ENCODE measurements at regions not wholly inside any gene's neighbourhood (a gene's known extent, or its start where the extent isn't known, plus 50 kb on each side); places are given as distances from the start of the nearest gene placed in this dataset.

- in situ Hi-C loops (cut with MboI; ENCODE audit: low pct_unique_long_range_greater_than_20kb in 2 of 9, low sequenced_read_pairs in 9 of 9, unreplicated experiment in 9 of 9): no loop called here
- WGBS, 10 experiments: 54 to 100% (median 73%) methylated on average over 1 to 3 of the region's 3 CpGs; no CpG with 5 or more reads in 1 of the 10 experiments
- peaks cover 5 to 9% of the 10 kb centered on the region in 2 donors for H3K4me1 ChIP-seq (replicated peaks in 1 of 2)
- no peak overlapping the region for H3K27ac ChIP-seq
- no peak overlapping the region for H3K4me3 ChIP-seq
- ATAC-seq (replicated peaks in 6 of 8): peak in 4 of 8 experiments; percentile 24 to 78 (median 49)
Measured at GRCh38 chr2:23314687-23315086, 70.3 kb upstream of the KLHL29 start.

DNA sequence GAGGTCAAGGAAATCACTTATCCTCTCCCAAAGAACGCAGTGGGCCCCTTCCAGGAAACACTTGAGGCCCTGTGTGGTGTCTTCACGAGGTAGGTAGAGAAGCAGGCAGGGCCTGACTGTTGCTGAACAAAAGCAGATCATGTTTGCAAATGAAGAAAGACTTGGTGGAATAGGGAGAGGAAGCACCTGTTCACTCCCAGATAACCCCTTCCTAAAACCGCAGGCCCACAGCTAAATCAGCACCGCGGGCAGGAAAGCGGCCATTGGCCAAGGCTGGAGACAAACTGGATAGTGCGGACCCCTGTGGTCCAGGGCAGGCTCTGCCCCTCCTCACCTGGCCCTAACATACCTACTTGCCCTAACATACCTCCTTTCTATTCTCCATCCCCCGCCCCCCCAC, 64.9 kb upstream of the KLHL29 start:
- no peak overlapping the region for H3K27ac ChIP-seq
- in situ Hi-C loops (cut with MboI; ENCODE audit: low pct_unique_long_range_greater_than_20kb in 2 of 9, low sequenced_read_pairs in 9 of 9, unreplicated experiment in 9 of 9): no loop called here
- no peak overlapping the region for H3K4me3 ChIP-seq
- WGBS, 10 experiments: 30 to 100% (median 81%) methylated on average over 1 to 4 of the region's 8 CpGs; no CpG with 5 or more reads in 3 of the 10 experiments
- H3K4me1 ChIP-seq (replicated peaks in 1 of 2): peaks cover 2 to 5% of the 10 kb centered on the region in 2 donors
- ATAC-seq (replicated peaks in 6 of 8): no peak

GRCh38 chr2:23321751-23322150, 63.2 kb upstream of the KLHL29 start:
- in situ Hi-C loops (cut with MboI; ENCODE audit: low pct_unique_long_range_greater_than_20kb in 2 of 9, low sequenced_read_pairs in 9 of 9, unreplicated experiment in 9 of 9): no loop called here
- 86 to 100% (median 94%) methylated on average over 2 to 5 of the region's 5 CpGs; no CpG with 5 or more reads in 3 of the 10 experiments for WGBS, 10 experiments
- no peak overlapping the region for H3K27ac ChIP-seq
- no peak overlapping the region for H3K4me3 ChIP-seq
- H3K4me1 ChIP-seq (replicated peaks in 1 of 2): peaks cover 2 to 4% of the 10 kb centered on the region in 2 donors
- no peak for ATAC-seq (replicated peaks in 6 of 8)

- WGBS, 10 experiments: 0 to 93% (median 75%) methylated on average over 1 to 7 of the region's 7 CpGs; no CpG with 5 or more reads in 2 of the 10 experiments
- in situ Hi-C loops (cut with MboI; ENCODE audit: low pct_unique_long_range_greater_than_20kb in 2 of 9, low sequenced_read_pairs in 9 of 9, unreplicated experiment in 9 of 9): no loop called here
- Histone ChIP-seq H3K4me1 (replicated peaks in 1 of 2) (peaks cover 0 to 2% of the 10 kb centered on the region in 2 donors), H3K27ac (no peak overlapping the region), H3K4me3 (no peak overlapping the region)
- ATAC-seq (replicated peaks in 6 of 8): peak in 2 of 8 experiments; percentile 46 to 85
Measured at GRCh38 chr2:23322567-23323197, 62.3 kb upstream of the KLHL29 start.

GRCh38 chr2:23323198-23323916, 61.6 kb upstream of the KLHL29 start:
- H3K4me1 ChIP-seq (replicated peaks in 1 of 2): peaks cover 0 to 2% of the 10 kb centered on the region in 2 donors
- in situ Hi-C loops (cut with MboI; ENCODE audit: low pct_unique_long_range_greater_than_20kb in 2 of 9, low sequenced_read_pairs in 9 of 9, unreplicated experiment in 9 of 9): no loop called here
- peak in 3 of 8 experiments; percentile 53 to 76 (median 64) for ATAC-seq (replicated peaks in 6 of 8)

GRCh38 chr2:23323917-23324680, 60.9 kb upstream of the KLHL29 start:
- in situ Hi-C loops (cut with MboI; ENCODE audit: low pct_unique_long_range_greater_than_20kb in 2 of 9, low sequenced_read_pairs in 9 of 9, unreplicated experiment in 9 of 9): no loop called here
- Histone ChIP-seq H3K27ac (no peak overlapping the region), H3K4me3 (no peak overlapping the region), H3K4me1 (replicated peaks in 1 of 2) (peaks cover 0 to 2% of the 10 kb centered on the region in 2 donors)
- ATAC-seq (replicated peaks in 6 of 8): peak in 3 of 8 experiments; percentile 21 to 57 (median 52)
- WGBS, 10 experiments: 20 to 100% (median 86%) methylated on average over 1 to 13 of the region's 20 CpGs

More at GRCh38 chr2:23323198-23323916, 61.6 kb upstream of the KLHL29 start:
- Histone ChIP-seq H3K27ac (no peak overlapping the region), H3K4me3 (no peak overlapping the region)
- 0 to 98% (median 60%) methylated on average over 1 to 11 of the region's 19 CpGs; no CpG with 5 or more reads in 1 of the 10 experiments for WGBS, 10 experiments

GRCh38 chr2:23326330-23326729, 58.6 kb upstream of the KLHL29 start:
- in situ Hi-C loops (cut with MboI; ENCODE audit: low pct_unique_long_range_greater_than_20kb in 2 of 9, low sequenced_read_pairs in 9 of 9, unreplicated experiment in 9 of 9): loop anchor here in 1 of 9 experiments (25.0 kb wide), 1 partner anchor 964 kb away; no protein-coding TSS in a partner anchor
- peaks cover 0 to 2% of the 10 kb centered on the region in 2 donors for H3K4me1 ChIP-seq (replicated peaks in 1 of 2)
- H3K27ac ChIP-seq: no peak overlapping the region
- 20 to 100% (median 67%) methylated on average over 1 to 4 of the region's 4 CpGs; no CpG with 5 or more reads in 3 of the 10 experiments for WGBS, 10 experiments
- peak in 3 of 8 experiments; percentile 15 to 56 (median 33) for ATAC-seq (replicated peaks in 6 of 8)
- no peak overlapping the region for H3K4me3 ChIP-seq

- ATAC-seq (replicated peaks in 6 of 8): no peak
- 37 to 100% (median 80%) methylated on average over 1 to 5 of the region's 5 CpGs; no CpG with 5 or more reads in 5 of the 10 experiments for WGBS, 10 experiments
- in situ Hi-C loops (cut with MboI; ENCODE audit: low pct_unique_long_range_greater_than_20kb in 2 of 9, low sequenced_read_pairs in 9 of 9, unreplicated experiment in 9 of 9): loop anchor here in 1 of 9 experiments (25.0 kb wide), 1 partner anchor 965 kb away; no protein-coding TSS in a partner anchor
- Histone ChIP-seq H3K4me3 (no peak overlapping the region), H3K4me1 (replicated peaks in 1 of 2) (peaks cover 0 to 2% of the 10 kb centered on the region in 2 donors), H3K27ac (no peak overlapping the region)
Measured at GRCh38 chr2:23327416-23327815, 57.6 kb upstream of the KLHL29 start.

- peak in 6 of 8 experiments; percentile 16 to 70 (median 43) for ATAC-seq (replicated peaks in 6 of 8)
- H3K4me1 ChIP-seq (replicated peaks in 1 of 2): peaks cover 0 to under 1% of the 10 kb centered on the region in 2 donors
- in situ Hi-C loops (cut with MboI; ENCODE audit: low pct_unique_long_range_greater_than_20kb in 2 of 9, low sequenced_read_pairs in 9 of 9, unreplicated experiment in 9 of 9): loop anchor here in 1 of 9 experiments (25.0 kb wide), 1 partner anchor 966 kb away; no protein-coding TSS in a partner anchor
- WGBS, 10 experiments: 13 to 57% (median 40%) methylated on average over 1 to 3 of the region's 3 CpGs; no CpG with 5 or more reads in 4 of the 10 experiments
- no peak overlapping the region for H3K4me3 ChIP-seq
- H3K27ac ChIP-seq: no peak overlapping the region
Measured at GRCh38 chr2:23327887-23328286, 57.1 kb upstream of the KLHL29 start.

DNA sequence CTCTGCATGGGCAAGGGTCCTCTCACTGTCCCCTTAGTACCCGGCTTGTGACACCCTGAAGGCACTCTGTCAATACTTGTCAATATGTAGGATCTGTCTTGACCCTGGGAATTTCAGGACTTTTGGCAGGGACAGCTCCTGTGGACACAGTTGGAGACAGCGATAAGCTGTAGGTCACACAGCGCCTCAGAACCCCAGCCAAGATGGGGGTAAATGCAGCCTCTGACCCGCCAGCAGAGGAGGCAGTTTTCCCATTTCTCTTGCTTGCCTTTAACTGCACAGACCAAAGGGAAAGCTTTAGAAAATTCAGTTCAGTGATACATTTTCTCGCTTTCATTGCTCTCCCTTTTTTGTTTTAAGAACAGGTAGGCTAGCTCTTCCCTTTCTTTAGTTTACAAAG, 54.8 kb upstream of the KLHL29 start:
- in situ Hi-C loops (cut with MboI; ENCODE audit: low pct_unique_long_range_greater_than_20kb in 2 of 9, low sequenced_read_pairs in 9 of 9, unreplicated experiment in 9 of 9): loop anchor here in 1 of 9 experiments (25.0 kb wide), 1 partner anchor 968 kb away; no protein-coding TSS in a partner anchor
- Histone ChIP-seq H3K4me3 (no peak overlapping the region), H3K27ac (no peak overlapping the region), H3K4me1 (replicated peaks in 1 of 2) (no peaks in the 10 kb centered on the region)
- peak in 3 of 8 experiments; percentile 44 to 49 (median 45) for ATAC-seq (replicated peaks in 6 of 8)
- 0 to 76% (median 59%) methylated on average over 1 to 4 of the region's 5 CpGs; no CpG with 5 or more reads in 2 of the 10 experiments for WGBS, 10 experiments

All from motor neuron (in vitro differentiated cells).